HG03571 (cell line): ENCODE measurements at regions not wholly inside any gene's neighbourhood (a gene's known extent, or its start where the extent isn't known, plus 50 kb on each side); places are given as distances from the start of the nearest gene placed in this dataset.

Source experiments
- ATAC-seq: cut with Tn5 transposase; IDR thresholded peaks from one replicate; pipeline ENCODE4 v1.9.1; 2021; ENCODE audit not compliant: unreplicated experiment

DNA sequence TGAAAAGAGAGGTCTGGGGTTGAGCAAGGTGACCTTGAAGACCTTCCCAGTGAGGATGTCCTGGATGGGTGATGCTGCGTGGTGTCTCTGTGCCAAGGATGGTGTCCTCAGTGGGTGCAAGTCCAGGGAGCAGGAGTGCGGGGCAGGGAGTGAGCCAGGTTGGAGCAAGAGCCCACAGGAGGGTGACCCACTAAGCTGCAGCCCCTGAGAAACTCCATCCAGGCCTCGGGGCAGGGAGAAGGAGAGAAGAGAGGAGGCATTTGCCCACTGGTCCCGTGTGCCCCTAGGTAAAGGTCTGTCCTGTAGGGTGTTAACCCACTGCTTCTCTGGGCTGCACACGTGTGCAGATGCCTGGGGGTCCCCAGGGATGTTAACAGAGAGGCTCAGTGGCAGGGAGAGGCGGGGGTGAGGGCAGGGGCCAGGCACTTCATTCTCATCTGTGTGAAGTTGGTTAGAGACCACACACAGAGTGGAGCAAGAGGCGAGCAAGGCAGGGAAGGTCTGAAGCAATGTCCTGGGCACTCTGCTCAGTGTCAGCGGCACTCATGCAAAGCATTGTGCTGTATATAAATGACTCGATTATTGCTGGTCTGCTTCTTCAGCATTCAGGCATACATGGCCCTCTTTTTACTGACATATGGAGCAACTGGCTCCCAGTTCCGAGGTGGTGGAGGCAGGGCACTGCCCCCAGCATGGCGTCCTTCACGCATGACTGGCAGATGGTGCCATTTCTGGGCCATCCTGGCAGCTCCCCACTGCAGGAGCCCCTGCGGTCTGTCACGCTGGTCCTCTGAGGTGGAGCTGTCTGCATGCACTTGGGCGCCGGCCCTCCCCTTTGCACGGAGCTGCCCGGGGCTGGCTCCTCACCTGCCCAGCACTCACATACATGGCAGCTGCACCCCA lies 117.2 kb upstream of the HS6ST1 start:
- ATAC-seq, result no peak

DNA sequence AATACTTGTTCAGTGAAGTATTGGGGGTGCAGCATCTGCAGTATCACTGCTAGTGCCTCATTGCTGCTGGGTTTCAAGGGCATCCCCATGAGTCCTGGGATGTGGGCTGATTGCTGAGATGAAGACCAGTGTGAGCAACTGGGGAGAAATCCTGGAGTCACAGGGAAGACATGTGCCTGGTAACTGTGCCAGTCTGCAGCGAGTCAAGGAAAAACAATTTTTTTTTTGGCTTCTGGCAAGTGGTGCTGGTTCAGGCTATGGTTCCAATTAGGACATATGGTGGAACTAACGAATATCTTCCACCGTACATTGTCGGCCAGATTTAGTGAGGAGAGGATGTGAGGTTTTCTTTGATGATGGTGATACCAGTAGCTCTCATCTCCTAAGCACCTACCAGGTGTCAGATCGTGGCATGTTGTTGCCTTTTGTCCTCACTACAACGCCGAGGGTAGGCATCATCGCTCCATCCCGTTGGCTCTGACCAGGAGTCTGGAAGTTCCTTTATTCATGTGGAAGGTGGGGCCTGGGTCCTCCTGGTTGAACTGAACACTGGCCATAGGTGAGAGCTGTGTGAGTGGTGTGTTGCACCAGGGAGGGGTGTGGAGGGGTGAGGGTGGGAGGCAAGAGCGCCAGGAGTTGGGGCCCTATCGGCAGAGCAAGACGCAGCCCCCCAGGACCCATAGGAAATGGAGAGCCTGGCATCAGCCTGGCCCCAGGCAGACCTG lies 118.0 kb upstream of the HS6ST1 start:
- no peak for ATAC-seq

DNA sequence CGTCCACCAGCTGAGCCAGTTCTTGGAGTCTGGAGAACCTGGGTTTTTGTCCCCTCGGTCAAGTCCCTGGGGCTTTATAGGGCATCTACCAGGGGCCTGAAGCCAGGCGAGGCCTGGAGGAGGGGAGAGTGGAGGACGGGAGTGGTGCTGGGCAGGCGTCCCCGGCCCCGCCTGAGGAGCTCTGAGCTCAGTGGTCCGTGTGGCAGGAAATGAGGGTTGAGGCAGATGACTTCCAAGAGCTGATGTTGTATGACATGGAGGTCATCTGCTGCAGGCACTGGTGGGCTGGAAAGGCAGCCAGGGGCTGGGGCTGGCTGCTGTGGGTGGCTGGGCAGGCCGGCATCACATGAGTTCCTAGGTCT lies 118.5 kb upstream of the HS6ST1 start:
- ATAC-seq, result no peak

DNA sequence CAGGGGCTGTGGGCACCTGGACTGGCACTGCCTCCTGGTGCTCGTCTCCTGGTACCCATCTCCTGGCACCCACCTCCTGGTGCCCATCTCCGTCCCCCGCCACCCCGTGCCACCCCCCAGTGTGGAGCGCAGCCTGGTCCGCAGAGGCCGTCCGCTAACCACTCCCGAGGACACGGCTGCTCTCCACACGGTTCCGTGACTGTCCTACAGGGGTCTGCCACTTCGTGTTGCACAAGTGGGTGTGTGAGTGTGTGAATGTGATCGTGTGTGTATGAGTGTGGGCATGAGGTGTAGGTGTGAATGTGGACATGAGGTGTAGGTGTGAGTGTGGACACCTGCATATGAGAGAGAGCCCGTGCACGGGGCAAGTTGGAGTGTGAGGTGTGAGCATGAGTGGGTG lies 119.4 kb upstream of the HS6ST1 start:
- ATAC-seq, result no peak

DNA sequence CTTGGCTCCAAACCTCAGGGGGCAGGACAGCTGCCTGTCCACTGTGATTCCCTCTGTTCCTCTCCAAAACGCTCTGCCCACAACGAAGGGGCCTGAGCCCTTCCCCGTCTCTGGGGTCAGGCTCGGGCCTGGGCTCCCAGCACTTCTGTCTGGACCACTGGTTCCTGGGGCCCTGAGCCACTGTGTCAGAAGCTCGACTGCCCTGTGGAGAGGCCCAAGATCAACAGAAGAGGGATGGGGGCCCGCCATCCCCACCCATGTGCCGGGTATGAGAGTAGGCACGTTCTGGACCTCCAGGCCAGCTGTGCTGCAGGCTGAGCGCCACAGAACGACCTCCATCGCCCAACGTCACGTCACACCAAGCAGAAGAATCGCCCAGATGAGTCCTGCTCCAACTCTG lies 119.9 kb upstream of the HS6ST1 start:
- no peak for ATAC-seq

DNA sequence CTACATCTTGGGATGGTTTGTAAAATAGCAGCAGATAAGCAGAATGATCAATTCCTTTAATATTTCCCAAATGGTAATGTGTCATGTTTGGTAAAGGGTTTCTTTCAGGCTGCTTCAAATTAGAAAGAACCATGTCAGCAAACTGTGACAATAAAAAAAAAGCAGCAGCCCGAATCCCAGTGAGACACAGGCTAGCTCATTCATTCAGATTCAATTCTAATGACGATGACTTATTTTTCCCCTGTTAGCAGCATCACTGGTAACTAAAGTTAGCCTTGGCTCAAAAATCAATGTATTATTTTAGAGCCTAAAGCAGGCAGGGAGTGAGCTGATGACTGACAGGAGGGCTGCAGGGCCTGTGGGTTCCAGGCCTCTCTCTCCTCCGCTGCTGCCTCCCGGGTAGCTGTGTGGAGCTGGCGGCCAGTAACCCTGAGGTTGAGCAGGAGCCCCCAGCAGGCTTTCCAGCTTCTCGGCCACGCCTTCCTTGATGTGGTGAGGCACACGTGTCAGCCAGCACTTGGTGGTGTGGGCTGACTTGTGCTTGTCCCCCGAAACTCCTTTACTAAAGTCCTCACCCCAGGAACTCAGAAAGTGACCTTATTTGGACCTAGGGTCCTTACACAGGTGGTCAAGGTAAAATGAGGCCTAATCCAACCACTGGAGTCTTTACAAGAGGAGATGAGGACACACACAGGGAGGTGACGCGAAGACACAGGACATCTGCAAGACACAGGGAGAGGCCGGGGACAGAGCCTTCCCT lies 120.5 kb upstream of the HS6ST1 start:
- ATAC-seq, result no peak

DNA sequence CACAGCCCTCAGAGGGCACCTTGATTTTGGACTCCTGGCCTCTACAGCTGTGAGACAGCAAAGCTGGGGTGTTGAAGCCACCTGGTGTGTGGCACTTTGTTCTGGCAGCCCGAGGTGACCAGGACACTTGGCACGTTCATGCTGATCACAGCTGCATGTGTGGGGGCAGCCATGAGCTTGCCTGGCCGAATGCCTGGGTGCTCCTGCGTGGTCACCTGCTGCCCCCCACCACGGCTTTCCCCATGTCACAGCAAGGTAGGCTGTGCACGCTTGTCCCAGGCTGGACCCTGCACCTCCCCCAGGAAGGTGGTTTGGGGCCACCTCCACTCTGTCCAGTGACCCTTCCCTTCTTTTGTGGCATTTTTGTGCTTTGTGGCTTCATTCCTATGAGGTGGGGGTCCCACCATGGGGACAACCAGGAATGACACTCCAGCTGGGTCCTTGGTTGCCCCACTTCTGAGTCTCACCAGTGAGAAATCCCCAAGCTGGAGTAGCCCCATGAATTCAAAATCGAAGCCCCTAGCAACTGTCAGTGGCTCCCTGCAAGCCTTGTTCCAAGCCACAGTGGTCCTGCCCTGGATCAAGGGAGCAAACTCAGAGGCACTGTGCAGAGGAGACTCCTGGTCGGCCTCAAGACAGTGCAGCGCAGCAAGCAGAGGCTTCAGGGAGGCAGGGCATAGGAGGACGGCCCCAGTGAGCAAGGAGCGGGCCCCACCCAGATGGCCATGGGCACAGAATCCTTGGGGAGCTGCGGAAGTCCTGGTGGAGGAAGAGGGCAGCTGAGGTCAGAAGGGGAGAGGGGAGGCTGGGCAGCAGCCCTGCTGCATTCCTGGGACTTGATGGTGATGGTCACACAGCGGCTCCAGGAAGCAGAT lies 121.4 kb upstream of the HS6ST1 start:
- ATAC-seq, result no peak

DNA sequence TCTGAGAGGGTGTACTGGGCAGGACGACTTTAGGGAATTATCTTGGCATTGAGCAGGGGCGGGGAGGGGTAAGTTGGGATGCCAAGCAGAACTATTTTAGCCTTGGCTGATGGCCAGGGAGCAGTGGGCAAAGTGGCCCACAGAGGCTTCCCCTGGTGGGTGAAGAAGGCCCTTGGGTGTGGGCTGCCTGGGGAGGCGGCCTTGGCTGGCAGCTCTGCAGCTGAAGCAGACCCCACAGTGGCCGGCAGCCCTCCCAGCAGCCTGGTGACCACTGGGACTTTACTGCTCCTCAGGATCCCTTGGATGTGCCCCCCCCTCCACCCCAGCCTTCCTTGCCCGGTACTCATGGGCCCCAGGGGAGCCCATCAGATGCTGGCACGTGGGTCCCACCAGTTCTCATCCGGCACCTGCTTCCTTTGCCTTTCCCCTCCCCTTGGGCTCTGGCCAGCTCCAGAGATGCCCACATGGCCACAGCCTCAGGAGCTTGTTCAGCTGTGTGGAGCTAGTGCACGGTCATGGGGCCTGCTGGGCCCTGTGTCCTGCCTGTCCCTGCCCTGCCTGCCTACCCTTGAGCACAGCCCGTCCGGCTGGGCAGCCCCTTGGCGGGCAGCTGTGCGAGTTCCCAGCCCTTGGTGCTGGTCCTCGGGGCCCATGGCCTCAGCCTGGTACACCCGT lies 122.1 kb upstream of the HS6ST1 start:
- no peak for ATAC-seq

DNA sequence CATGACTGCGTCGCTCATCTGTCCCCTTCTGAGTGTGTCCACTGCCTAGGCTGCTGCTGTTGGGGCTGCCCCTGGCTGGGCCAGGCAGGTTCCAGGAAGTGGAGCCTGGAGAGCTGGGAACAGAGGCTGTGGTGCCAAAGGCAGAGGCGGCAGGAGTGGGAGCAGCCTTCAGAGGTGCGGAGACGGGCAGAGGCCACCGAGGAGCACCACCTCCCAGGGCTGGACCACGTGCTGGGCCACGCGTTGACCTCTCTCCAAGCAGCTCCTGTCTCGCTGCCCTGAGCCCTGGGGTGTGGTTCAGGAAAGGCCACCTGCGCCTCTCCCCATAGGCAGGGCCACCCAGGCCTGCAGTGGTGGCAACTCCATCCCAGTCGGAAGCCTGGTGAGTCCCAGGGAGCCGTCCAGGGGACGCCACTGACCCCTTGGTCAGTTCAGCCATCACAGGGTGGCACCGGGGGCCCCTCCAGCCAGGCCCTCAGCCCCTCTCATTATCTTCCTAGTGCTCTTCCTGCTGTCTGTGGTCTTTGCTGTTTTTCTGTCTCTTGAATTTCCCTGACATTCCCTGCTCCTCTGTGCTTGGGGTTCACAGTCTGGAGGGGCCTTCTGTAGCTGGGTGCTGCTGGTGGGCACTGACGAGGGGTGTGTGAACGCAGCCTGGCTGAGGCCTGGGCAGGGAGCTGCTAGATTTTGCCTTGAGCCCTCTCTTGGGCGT lies 122.8 kb upstream of the HS6ST1 start:
- no peak for ATAC-seq

DNA sequence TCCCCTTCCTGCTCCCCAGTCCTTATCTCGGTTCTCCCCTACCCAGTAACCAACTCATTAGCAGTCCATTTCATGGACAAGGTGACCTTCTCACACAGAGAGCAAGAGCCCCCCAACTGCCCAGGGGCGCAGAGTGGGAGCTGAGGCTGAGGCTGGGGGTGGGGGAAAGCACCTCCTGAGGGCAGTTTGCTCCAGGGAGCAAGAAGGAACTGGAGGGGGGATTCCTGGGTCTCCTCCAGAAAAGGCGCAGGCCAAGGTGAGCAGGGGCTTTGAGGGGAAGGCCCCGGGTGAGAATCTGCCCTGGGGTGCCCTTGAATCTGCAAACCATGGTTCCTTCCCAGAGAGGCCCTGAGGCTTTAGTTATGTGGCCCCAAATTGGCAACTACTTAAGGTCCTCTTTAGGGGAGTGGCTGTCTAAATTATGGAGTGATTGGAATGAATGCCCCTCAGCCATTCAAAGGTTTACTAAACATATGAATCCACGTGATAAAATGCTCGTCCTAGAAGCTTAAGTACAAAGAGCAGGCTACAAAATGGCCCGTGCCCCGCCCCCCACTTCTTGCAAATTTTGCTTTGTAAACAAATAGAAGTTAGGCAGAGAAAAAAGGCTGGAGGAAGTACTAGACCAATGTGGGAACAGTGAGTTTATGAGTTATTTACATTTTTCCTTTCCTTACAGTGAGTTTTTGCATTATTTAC lies 123.5 kb upstream of the HS6ST1 start:
- ATAC-seq, result no peak

DNA sequence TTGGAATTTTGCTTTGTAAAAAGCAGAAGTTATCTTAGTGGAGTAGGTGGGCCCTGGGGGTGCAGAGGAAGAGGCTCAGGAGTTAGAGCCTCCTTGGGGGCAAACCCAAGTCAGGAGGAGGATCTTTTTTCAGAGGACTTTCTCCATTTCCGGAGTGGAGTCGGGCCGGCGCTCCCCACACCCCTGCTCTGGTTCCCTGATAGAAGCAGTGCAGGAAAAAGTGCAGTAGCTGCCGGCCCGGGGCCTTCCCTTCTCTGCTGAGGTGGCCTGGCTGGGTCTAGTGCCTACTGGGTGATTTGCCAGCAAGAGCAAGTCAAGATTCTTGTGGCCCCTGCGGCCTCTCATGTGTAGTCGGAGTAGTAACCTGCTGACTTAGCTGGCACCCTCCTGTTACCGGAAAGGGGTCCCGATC lies 124.2 kb upstream of the HS6ST1 start:
- ATAC-seq, result no peak

DNA sequence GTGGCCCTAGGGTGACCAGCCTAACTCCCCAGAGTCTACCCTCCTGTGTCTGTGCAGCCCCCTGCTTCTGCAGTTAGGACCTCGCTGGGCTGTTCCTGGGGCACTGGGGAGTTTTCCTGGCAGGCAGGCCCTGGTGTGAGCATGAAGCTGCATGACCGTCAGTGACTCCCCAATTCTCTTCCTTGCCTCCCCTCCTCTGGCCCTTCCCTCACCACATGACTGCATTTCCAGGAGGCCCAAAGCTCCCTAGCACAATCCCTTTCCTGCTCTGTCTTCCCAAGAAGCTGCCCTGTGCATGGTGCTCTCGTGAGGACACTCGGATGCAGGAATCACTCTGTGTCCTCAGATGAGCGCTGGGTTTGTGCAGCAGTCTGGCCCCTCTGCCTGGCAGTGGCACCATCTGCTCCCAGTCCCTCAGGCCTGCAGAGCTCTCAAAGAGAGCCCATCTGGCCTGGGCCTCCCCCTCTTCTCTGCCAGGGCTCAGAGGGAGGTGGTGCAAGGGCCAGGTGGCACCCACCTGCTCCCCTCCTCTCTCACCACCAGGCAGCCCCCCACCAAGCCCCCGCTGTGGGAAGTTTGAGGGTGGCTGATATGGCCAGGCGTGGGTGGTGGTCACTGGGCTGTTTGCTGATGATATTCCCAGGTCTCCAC lies 125.6 kb upstream of the HS6ST1 start:
- no peak for ATAC-seq

DNA sequence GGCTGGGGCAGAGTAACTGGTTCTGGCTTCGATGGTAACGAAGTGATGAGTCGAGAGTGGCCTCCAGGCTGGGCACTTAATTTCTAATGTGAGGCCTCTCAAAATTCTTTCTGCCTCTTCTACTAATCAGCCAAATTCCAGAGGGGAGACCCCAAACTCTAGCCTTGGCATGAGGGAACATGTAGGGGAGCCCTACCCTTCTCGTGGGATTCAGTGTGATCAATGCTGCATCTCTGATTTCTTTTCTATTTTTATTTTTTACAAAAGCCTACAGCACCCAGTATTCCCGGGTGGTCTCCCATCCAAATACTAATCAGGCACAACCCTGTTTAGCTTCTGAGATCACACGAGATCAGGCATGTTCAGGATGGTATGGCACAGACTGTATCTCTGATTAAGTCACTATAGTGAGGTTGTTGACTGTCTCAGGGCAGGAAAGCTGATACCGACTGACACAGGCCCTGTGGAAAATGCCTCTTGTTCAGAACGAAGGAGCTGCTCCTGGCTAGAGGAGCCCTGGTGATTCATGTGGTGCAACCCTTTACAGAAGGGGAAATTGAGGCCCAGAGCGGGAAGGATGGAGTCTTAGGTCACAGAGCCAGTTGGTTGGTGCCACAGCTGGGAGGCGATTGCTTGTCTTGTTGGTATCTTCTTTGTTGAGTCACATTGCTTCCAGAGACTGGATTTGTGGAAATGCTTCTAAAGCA lies 126.3 kb upstream of the HS6ST1 start:
- no peak for ATAC-seq

DNA sequence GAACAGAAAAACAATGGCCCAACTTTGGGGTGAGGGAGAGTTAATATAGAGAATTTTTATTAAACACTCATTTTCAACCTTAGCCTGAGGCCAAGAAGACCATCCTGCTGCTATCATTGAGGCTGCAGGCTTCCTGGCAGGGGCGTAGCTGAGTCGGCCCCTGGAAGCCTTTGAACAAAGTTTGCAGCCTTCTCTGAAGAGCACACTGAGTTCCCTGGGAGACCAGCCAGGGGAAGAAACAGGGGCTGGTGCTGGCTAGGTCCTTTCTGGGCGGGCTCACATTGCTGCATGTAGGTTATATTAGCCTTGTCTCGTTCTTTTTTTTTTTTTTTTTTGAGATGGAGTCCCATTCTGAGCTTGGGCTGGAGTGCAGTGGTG lies 126.8 kb upstream of the HS6ST1 start:
- ATAC-seq, result no peak

DNA sequence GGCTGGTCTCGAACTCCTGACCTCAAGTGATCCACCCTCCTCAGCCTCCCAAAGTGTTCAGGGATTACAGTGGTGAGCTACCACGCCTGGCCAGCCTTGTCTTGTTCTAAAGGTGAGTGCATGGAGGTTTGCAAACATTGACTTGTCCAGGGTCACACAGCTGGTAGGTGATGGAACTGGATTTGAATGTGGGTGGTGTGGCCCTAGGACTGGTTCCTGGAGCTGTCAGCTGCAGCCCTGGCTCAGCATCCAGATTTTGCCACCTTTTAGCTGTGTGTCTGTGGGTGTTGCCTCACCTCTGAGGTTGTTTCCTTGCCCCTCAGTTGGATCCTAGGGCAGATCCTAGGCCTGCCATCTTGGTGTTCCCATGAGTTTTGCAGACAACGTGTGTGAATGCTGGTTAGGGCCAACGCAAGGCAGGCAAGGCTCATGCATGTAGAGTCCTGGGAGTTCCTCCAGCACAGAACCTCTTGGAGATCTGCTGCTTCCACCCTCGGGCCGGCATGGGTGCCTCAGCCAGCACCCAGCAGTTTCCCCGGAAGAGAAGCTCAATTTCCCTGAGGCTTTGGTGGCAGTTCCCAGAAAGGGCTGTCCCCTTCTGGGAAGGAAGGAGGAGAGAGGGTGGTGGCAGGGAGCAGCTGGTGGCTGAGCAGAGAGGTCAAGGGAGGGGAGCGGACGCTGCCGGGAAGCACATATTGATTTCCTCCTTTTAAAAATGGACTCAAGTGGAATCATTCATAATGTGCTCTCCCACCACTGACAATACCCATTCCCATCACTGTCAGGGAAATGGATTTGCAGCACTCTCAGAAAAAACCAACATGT lies 127.6 kb upstream of the HS6ST1 start:
- no peak for ATAC-seq

DNA sequence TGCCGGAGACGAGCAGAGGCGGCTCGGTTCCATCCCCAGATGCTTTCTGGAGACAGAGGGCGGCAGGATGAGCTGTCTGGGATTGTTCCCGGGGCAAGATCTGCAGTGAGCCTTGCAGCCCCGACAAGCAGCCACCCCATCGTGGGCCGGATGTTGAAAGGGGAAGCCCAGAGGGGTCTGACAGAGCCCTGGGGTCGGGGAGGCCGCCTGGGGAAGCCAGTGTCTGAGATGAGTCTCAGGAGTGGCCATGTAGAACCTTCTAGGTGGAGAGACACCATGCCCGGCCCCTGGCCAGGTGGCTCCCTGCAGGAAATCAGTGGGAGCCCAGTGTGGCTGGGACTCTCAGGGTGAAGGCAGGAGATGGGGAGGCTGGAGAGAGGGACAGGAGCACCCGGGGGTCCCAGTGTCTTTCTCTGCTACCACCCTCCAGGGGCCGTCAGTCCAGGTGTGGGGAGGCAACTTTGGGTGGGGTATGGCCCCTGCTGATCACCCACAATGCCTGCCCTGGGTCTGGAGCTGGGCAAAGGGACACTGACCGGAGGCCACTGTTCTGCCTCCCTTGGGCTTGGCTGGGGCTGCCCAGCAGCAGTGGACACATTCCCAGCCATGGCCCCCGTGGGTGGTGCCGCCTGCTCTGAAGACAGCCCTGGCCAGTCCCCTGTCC lies 128.3 kb upstream of the HS6ST1 start:
- no peak for ATAC-seq
